Neutrophil (primary cell): ENCODE measurements at regions not wholly inside any gene's neighbourhood (a gene's known extent, or its start where the extent isn't known, plus 50 kb on each side); places are given as distances from the start of the nearest gene placed in this dataset.

Experiments used
- H3K27ac ChIP-seq: fragments of 200-600 bp; sonication (generic); 2 replicates; pipeline ENCODE4 v1.5.1; 2016; ENCODE audit warnings: mild to moderate bottlenecking, moderate library complexity
- H3K27me3 ChIP-seq: fragments of 200-600 bp; sonication (generic); 2 replicates; pipeline ENCODE4 v1.6.0; 2016; ENCODE audit warnings: mild to moderate bottlenecking
- H3K36me3 ChIP-seq: fragments of 200-600 bp; sonication (generic); 2 replicates; pipeline ENCODE4 v1.5.1; 2017
- H3K4me1 ChIP-seq, 2 experiments: fragments of 200-600 bp in 1 of 2; sonication (generic) in 1 of 2; 1 replicate in 1 of 2; 2 replicates in 1 of 2; pipeline versions ENCODE4 v1.5.1 to v1.6.1; 2013 to 2016; ENCODE audit warnings: low read depth in 1 of 2, low read length in 1 of 2, mild to moderate bottlenecking in 1 of 2, moderate library complexity in 1 of 2; ENCODE audit not compliant: control insufficient read depth in 1 of 2, insufficient read depth in 1 of 2
- H3K4me3 ChIP-seq, 2 experiments: fragments of 200-600 bp in 1 of 2; sonication (generic) in 1 of 2; 1 replicate in 1 of 2; 2 replicates in 1 of 2; pipeline ENCODE4 v1.5.1; 2013 to 2016; ENCODE audit warnings: low read depth in 1 of 2, low read length in 1 of 2, mild to moderate bottlenecking in 1 of 2, moderate library complexity in 1 of 2
- H3K9me3 ChIP-seq: fragments of 200-600 bp; sonication (generic); 2 replicates; pipeline ENCODE4 v1.5.1; 2016
- TF ChIP-seq, protein P1 (sequence below): fragments of 200-600 bp; sonication (generic); IDR thresholded peaks from 2 replicates; pipeline ENCODE4 v1.5.1; 2016; ENCODE audit warnings: antibody characterized with exemption

DNA sequence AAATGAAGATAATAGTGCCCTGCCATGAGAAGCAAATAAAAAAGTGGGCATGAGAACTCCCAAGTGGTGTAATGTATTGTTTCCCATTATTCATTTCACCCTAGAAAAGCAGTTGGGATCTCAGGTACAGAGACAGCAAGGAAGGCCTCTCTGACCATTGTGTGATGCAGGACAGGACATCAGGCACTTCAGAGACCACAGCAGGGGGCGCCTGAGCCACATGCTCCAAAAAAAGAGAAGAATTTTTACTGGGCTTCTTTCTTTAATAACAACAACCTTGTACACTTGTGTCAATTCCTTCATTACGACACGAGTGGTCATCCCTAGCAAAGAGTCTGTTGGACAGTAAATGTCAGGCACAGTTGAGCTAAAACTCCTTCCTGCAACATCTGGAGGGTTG lies 533.3 kb downstream of the OMA1 start:
- H3K36me3 ChIP-seq, result no peaks in the 10 kb centered on the region
- no peak overlapping the region for H3K27ac ChIP-seq
- TF ChIP-seq, protein P1, sequence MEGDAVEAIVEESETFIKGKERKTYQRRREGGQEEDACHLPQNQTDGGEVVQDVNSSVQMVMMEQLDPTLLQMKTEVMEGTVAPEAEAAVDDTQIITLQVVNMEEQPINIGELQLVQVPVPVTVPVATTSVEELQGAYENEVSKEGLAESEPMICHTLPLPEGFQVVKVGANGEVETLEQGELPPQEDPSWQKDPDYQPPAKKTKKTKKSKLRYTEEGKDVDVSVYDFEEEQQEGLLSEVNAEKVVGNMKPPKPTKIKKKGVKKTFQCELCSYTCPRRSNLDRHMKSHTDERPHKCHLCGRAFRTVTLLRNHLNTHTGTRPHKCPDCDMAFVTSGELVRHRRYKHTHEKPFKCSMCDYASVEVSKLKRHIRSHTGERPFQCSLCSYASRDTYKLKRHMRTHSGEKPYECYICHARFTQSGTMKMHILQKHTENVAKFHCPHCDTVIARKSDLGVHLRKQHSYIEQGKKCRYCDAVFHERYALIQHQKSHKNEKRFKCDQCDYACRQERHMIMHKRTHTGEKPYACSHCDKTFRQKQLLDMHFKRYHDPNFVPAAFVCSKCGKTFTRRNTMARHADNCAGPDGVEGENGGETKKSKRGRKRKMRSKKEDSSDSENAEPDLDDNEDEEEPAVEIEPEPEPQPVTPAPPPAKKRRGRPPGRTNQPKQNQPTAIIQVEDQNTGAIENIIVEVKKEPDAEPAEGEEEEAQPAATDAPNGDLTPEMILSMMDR, result no peak
- H3K4me1 ChIP-seq, result no peaks in the 10 kb centered on the region
- H3K4me3 ChIP-seq, result no peak overlapping the region
- H3K9me3 ChIP-seq, result no peaks in the 10 kb centered on the region
- H3K27me3 ChIP-seq, result no peaks in the 10 kb centered on the region

DNA sequence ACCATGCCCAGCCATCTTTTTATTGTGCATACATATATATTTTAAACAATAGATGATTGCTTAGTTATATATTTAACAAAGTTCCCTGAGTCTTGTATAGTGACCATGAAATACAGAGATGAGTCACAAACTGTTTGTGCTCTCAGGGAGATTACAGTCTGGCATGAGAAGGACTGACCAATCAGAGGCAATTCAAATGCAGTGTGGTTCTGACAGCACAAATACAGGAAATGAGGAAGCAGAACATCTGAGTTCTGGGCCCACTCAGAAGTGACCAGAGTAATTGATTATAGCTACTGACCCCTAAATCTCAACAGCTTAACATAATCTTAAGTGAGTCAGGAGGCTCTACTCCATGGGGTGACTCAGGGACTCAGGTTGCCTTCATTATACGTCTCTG lies 534.5 kb downstream of the OMA1 start:
- TF ChIP-seq, protein P1, result no peak
- Histone ChIP-seq H3K4me1 (no peaks in the 10 kb centered on the region), H3K27ac (no peak overlapping the region), H3K9me3 (no peaks in the 10 kb centered on the region), H3K36me3 (no peaks in the 10 kb centered on the region), H3K4me3 (no peak overlapping the region), H3K27me3 (no peaks in the 10 kb centered on the region)

DNA sequence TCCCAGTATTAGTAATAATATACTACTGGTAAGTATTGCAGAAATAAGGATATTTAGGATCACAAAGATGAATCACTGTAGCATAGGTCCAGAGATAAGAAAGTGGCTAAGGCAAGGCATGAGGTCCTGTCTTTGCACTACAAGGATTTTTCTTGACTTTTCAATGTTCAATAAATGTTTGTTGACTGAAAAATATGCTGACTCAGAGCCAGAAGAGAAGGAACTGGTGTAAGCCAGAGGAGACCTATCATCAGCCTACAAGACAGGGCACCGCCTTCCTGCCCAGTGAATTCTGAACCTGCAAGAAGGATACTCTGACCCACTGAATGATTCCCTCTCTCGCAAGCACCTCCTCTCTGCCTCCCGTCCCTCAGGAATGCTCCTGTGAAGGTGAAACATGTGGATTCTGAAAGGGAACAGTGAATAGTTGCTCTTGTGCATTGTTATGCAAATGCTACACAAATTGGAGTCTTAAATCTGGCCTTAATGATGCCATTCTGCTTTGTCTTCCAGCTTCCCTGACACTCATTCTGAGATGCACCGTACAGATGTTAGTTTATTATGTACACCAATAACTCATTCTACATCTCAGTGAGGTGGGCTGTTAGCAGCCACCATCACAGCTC lies 540.0 kb downstream of the OMA1 start:
- no peaks in the 10 kb centered on the region for H3K9me3 ChIP-seq
- TF ChIP-seq, protein P1, result no peak
- no peak overlapping the region for H3K4me3 ChIP-seq
- H3K4me1 ChIP-seq, result no peaks in the 10 kb centered on the region
- H3K27ac ChIP-seq, result no peak overlapping the region
- no peaks in the 10 kb centered on the region for H3K27me3 ChIP-seq
- H3K36me3 ChIP-seq, result no peaks in the 10 kb centered on the region

DNA sequence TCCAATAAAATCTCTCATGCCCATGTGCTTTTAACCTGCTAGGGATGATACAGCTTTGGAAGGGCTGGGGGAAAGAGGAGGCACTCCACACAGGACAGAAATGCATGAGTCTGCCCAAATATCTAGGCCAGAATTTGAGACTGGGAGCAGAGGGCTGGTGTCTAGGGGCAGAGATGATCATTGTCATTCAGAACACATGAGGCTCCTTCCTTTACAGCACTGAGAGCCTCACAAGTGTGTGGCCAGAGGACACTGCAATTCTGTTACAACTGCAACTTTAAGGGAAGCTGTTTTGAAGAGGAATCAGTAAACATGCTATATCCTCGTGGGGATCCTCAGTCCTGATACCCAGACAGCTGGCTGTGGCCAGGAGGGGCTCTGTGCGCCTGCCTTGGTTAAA lies 541.3 kb downstream of the OMA1 start:
- Histone ChIP-seq H3K4me1 (no peaks in the 10 kb centered on the region), H3K9me3 (no peaks in the 10 kb centered on the region), H3K27me3 (no peaks in the 10 kb centered on the region), H3K27ac (no peak overlapping the region), H3K36me3 (no peaks in the 10 kb centered on the region), H3K4me3 (no peak overlapping the region)
- TF ChIP-seq, protein P1, result no peak

DNA sequence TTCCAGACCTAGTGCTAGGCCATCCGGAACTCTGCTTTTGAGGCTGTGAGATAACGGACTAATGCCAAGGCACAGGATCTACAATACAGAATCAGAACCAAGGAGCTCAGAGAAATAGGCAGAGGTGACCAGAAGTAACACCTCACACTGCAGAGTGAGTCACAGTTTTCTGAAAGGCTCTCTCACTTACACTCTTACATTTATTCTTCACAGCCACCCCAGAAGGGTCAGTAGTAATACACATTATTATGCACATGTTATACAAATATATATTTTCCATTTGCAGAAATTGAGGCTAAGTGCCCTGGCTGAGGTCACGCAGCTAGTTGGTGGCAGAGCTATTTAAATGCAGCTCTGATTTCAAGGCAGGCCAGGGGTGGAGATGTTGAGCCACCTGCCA lies 542.5 kb downstream of the OMA1 start:
- no peaks in the 10 kb centered on the region for H3K36me3 ChIP-seq
- no peaks in the 10 kb centered on the region for H3K9me3 ChIP-seq
- no peak overlapping the region for H3K27ac ChIP-seq
- no peak overlapping the region for H3K4me3 ChIP-seq
- TF ChIP-seq, protein P1, result no peak
- H3K4me1 ChIP-seq, result no peaks in the 10 kb centered on the region
- H3K27me3 ChIP-seq, result no peaks in the 10 kb centered on the region

DNA sequence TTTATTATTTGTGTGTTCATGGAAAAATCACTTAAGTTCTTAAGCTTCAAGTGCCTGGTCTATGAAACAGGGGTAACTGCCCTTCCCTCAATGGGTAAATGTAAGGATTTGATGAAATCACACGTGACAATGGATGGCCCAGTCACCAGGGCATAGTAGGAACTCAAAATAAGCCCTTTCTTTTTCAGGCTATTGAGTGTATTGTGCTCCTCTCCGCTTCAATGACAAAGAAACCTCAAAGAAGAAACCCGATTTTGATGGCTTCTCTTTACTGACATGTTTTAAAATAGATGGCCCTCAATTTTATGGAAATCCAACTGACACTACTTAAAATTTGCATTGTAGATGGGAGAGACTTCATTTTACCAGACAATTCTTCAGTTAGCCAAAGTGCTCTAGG lies 543.5 kb downstream of the OMA1 start:
- Histone ChIP-seq H3K9me3 (no peaks in the 10 kb centered on the region), H3K36me3 (no peaks in the 10 kb centered on the region), H3K4me3 (no peak overlapping the region), H3K27me3 (no peaks in the 10 kb centered on the region), H3K27ac (no peak overlapping the region), H3K4me1 (no peaks in the 10 kb centered on the region)
- TF ChIP-seq, protein P1, result no peak
